ENCODE measurements at regions not wholly inside any gene's neighbourhood (a gene's known extent, or its start where the extent isn't known, plus 50 kb on each side); places are given as distances from the start of the nearest gene placed in this dataset.

DNA sequence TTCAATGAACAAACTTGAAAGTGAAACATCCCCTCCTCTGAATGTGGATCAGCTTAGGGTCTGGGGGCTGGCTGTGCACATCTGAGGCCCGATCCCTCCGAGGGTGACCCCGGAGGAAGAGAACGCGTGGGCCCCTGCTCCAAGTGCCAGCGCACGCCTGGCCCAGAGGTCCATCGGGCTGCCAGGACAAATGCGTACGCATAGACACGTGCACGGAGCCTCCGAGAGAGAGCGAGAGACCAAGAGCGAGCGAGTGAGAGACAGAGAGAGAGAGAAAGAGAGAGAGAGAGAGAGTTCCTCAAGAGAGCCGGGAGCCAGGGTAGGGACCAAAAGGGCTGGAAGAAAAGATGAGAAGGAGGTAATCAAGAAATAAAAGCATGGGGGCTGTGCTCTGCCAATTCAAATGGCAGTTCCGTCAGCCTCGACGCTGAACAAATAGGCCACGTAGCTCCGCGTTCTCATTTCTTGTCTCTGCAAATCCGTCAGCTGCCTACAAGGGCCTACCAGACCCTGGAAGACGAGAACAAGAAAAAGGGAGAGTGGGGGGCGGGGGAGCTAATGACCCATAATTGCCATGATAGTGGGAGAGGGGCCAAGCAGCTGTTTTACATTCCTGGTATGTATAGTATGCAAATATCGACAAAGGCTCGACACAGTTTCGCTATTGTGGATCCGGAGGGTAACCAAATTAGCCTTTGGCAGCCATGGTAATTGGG is 435.3 kb upstream of the ZFHX3 start:
- Histone ChIP-seq H3K4me3 (no peak overlapping the region), H3K27ac (no peak overlapping the region), H3K27me3 (peaks cover 0 to 13% (median 0%) of the 10 kb centered on the region in 9 donors), H3K9me3 (no peaks in the 10 kb centered on the region), H3K36me3 (no peaks in the 10 kb centered on the region), H3K4me1 (no peaks in the 10 kb centered on the region)
- 31 to 55% (median 40%) methylated on average over 30 of the region's 30 CpGs for WGBS, 4 donors
- TF ChIP-seq POLR2A (IDR thresholded peaks at IDR 0.05): no peak
- TF ChIP-seq, protein P1, sequence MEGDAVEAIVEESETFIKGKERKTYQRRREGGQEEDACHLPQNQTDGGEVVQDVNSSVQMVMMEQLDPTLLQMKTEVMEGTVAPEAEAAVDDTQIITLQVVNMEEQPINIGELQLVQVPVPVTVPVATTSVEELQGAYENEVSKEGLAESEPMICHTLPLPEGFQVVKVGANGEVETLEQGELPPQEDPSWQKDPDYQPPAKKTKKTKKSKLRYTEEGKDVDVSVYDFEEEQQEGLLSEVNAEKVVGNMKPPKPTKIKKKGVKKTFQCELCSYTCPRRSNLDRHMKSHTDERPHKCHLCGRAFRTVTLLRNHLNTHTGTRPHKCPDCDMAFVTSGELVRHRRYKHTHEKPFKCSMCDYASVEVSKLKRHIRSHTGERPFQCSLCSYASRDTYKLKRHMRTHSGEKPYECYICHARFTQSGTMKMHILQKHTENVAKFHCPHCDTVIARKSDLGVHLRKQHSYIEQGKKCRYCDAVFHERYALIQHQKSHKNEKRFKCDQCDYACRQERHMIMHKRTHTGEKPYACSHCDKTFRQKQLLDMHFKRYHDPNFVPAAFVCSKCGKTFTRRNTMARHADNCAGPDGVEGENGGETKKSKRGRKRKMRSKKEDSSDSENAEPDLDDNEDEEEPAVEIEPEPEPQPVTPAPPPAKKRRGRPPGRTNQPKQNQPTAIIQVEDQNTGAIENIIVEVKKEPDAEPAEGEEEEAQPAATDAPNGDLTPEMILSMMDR (IDR thresholded peaks at IDR 0.05): no peak
- intact Hi-C loops (cut with DNase I): no loop called here
- no peak for ATAC-seq
- DNase-seq: no peak

DNA sequence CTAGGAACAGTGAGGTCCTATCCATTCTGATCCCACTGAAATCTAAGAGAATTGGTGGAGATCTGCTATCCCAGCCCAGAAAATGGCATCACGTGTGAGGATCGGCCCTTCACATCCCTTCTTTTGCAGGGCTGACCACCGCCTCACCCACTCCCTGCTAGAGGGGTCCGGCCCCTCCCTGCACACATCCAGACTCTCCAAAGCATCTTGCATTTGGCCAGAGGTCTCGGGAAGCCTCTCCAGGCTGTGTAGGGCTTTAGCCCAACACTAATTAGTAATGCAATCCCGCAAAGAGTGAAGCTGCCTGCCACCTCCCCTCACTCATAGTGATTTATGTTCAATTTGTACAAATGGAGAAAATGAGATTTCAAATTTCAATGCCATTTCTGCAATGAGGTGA is 434.4 kb upstream of the ZFHX3 start:
- Histone ChIP-seq H3K9me3 (no peaks in the 10 kb centered on the region), H3K36me3 (no peaks in the 10 kb centered on the region), H3K27me3 (peaks cover 0 to 13% (median 0%) of the 10 kb centered on the region in 9 donors), H3K27ac (no peak overlapping the region), H3K4me1 (no peaks in the 10 kb centered on the region), H3K4me3 (no peak overlapping the region)
- TF ChIP-seq, protein P1 (IDR thresholded peaks at IDR 0.05): no peak
- no peak for TF ChIP-seq POLR2A (IDR thresholded peaks at IDR 0.05)
- 74 to 90% (median 81%) methylated on average over 6 of the region's 6 CpGs for WGBS, 4 donors
- intact Hi-C loops (cut with DNase I): no loop called here
- ATAC-seq: no peak
- DNase-seq: no peak

DNA sequence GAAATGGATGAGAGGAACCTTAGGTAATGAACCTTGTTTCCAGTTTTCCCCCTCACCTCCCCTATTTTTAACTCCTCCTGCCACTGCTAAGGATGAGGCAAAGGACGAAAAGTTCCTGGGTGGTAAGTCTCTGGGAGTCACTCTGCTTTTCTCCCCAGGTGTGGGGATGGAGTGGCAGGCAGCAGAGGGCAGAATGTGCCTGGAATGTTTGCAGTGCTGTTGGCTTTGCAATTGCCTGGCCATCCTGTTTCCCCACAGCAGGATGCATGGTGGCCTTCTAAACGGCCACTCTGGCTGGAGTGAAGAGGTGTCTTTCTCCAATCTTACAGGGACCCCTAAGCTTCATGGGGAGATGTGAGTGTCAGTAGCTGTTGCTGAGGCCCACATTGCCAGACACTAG is 432.5 kb upstream of the ZFHX3 start:
- Histone ChIP-seq H3K4me3 (no peak overlapping the region), H3K27me3 (peaks cover 0 to 13% (median 0%) of the 10 kb centered on the region in 9 donors), H3K27ac (no peak overlapping the region), H3K36me3 (no peaks in the 10 kb centered on the region), H3K4me1 (no peaks in the 10 kb centered on the region), H3K9me3 (no peaks in the 10 kb centered on the region)
- WGBS, 4 donors: 48 to 64% (median 53%) methylated on average over 2 of the region's 2 CpGs
- intact Hi-C loops (cut with DNase I): no loop called here
- DNase-seq (no peak), ATAC-seq (no peak)
- no peak for TF ChIP-seq POLR2A (IDR thresholded peaks at IDR 0.05)
- TF ChIP-seq, protein P1 (IDR thresholded peaks at IDR 0.05): no peak

DNA sequence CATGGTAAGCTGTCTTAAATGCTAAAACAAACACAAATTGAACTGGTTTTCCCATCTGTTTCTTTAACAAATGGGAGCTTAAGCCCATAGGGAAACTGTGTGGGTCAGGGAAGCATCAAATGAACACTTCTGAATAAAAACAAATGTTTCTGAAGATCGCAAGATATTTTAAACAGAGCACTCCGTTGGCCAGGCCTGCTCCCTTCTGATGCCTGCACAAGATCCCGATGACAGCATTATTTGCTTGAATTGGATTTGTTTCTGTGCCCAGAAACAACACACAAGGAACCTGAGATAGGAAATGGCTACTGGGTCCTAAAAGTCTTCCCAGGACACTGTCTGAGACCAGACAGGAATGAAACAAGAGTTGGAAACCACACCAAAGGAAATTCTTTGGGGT is 425.8 kb upstream of the ZFHX3 start:
- Histone ChIP-seq H3K27ac (no peak overlapping the region), H3K4me1 (no peaks in the 10 kb centered on the region), H3K4me3 (no peak overlapping the region), H3K36me3 (no peaks in the 10 kb centered on the region), H3K9me3 (no peaks in the 10 kb centered on the region), H3K27me3 (no peaks in the 10 kb centered on the region)
- ATAC-seq (no peak), DNase-seq (no peak)
- TF ChIP-seq, protein P1 (IDR thresholded peaks at IDR 0.05): no peak
- no peak for TF ChIP-seq POLR2A (IDR thresholded peaks at IDR 0.05)
- intact Hi-C loops (cut with DNase I): no loop called here
- WGBS, 4 donors: 42 to 55% (median 50%) methylated on average over 3 of the region's 3 CpGs
